Aorta (tissue), 5 donors: ENCODE measurements at regions not wholly inside any gene's neighbourhood (a gene's known extent, or its start where the extent isn't known, plus 50 kb on each side); places are given as distances from the start of the nearest gene placed in this dataset.

ENCODE experiments used
- ATAC-seq: fragments of 200-7000 bp; cut with Tn5 transposase; one replicate; pipeline ENCODE4 v1.9.1; 2022; ENCODE audit warnings: moderate library complexity; ENCODE audit not compliant: low FRiP score
- DNase-seq, 2 donors: peaks; one replicate each; pipeline ENCODE4 v3.0.0-alpha.2; 2020
- H3K27ac ChIP-seq, 2 donors: one replicate each; pipeline ENCODE4 v1.5.1; 2013; ENCODE audit warnings: low read length in 2 of 2, mild to moderate bottlenecking in 2 of 2, moderate library complexity in 2 of 2, control low read depth in 1 of 2, inconsistent platforms in 1 of 2, low read depth in 1 of 2
- H3K27me3 ChIP-seq, 2 donors: one replicate each; pipeline ENCODE4 v1.6.1; 2013; ENCODE audit warnings: control low read depth in 1 of 2, low read length in 1 of 2, mild to moderate bottlenecking in 1 of 2, moderate library complexity in 1 of 2; ENCODE audit not compliant: insufficient read depth in 2 of 2, control insufficient read depth in 1 of 2
- H3K36me3 ChIP-seq, 2 donors: one replicate each; pipeline ENCODE4 v1.6.1; 2013; ENCODE audit warnings: control low read depth in 1 of 2, low read length in 1 of 2, mild to moderate bottlenecking in 1 of 2; ENCODE audit not compliant: insufficient read depth in 2 of 2, control insufficient read depth in 1 of 2
- H3K4me1 ChIP-seq, 2 donors: one replicate each; pipeline ENCODE4 v1.6.1; 2013; ENCODE audit warnings: low read length in 2 of 2, control low read depth in 1 of 2, mild to moderate bottlenecking in 1 of 2, moderate library complexity in 1 of 2; ENCODE audit not compliant: insufficient read depth in 2 of 2, control insufficient read depth in 1 of 2
- H3K4me3 ChIP-seq, 2 donors: one replicate each; pipeline ENCODE4 v1.5.1; 2013; ENCODE audit warnings: low read length in 2 of 2, control low read depth in 1 of 2, mild to moderate bottlenecking in 1 of 2
- H3K9me3 ChIP-seq: one replicate; pipeline ENCODE4 v1.6.1; 2013; ENCODE audit warnings: mild to moderate bottlenecking, low read length; ENCODE audit not compliant: control insufficient read depth
- WGBS, 2 donors: extraction: QIAGEN DNeasy Blood & Tissue Kit; methylation state at CpG; one replicate each; pipeline ENCODE4 v1.1.7; 2013; 5-methylcytosine and 5-hydroxymethylcytosine counted together
- intact Hi-C, 2 donors: fragments of 100-400 bp; cut with DNase I; formaldehyde crosslinking; loops; one replicate each; pipeline versions ENCODE4 v1.14.2 to v1.15.0; 2022
- donor health status: healthy with polysubstance abuse.
- donor health status: Bipolar disorder and iron deficiency.
- donor health status: DM: no; HTN: no; CAD: no.
- donor health status: DM: no; HTN: no; CAD: no.
- donor health status: DM: yes; HTN: yes; CAD: no.

GRCh38 chr7:138254444-138254843 is 178.2 kb downstream of the AKR1D1 start:
- H3K27ac ChIP-seq, result no peak overlapping the region
- intact Hi-C loops, result no loop called here
- H3K4me3 ChIP-seq, result no peak overlapping the region
- no peaks in the 10 kb centered on the region for H3K36me3 ChIP-seq
- DNase-seq, result no peak
- H3K27me3 ChIP-seq, result no peaks in the 10 kb centered on the region
- ATAC-seq, result no peak
- no peaks in the 10 kb centered on the region for H3K4me1 ChIP-seq
- no peaks in the 10 kb centered on the region for H3K9me3 ChIP-seq
- 69 to 77% methylated on average over 5 of the region's 5 CpGs for WGBS, 2 donors

- ATAC-seq (no peak), DNase-seq (no peak)
These were observed 181.4 kb downstream of the AKR1D1 start for GRCh38 chr7:138257459-138258196.

GRCh38 chr7:138258197-138258559 is 181.9 kb downstream of the AKR1D1 start:
- 70 to 88% methylated on average over 3 of the region's 3 CpGs for WGBS, 2 donors
- H3K27ac ChIP-seq, result no peak overlapping the region
- H3K36me3 ChIP-seq, result no peaks in the 10 kb centered on the region
- H3K27me3 ChIP-seq, result no peaks in the 10 kb centered on the region
- H3K9me3 ChIP-seq, result peaks cover 1% of the 10 kb centered on the region
- ATAC-seq, result no peak
- no peak overlapping the region for H3K4me3 ChIP-seq
- no peaks in the 10 kb centered on the region for H3K4me1 ChIP-seq
- intact Hi-C loops, result no loop called here
- DNase-seq, result no peak

More at GRCh38 chr7:138257459-138258196, 181.4 kb downstream of the AKR1D1 start:
- peaks cover 1% of the 10 kb centered on the region for H3K9me3 ChIP-seq
- no peaks in the 10 kb centered on the region for H3K4me1 ChIP-seq
- no peaks in the 10 kb centered on the region for H3K36me3 ChIP-seq
- intact Hi-C loops, result no loop called here
- 13 to 30% methylated on average over 10 of the region's 10 CpGs for WGBS, 2 donors
- no peak overlapping the region for H3K4me3 ChIP-seq
- no peaks in the 10 kb centered on the region for H3K27me3 ChIP-seq
- no peak overlapping the region for H3K27ac ChIP-seq

- Histone ChIP-seq H3K4me1 (no peaks in the 10 kb centered on the region), H3K9me3 (peaks cover 1% of the 10 kb centered on the region), H3K27me3 (no peaks in the 10 kb centered on the region), H3K27ac (no peak overlapping the region), H3K4me3 (no peak overlapping the region), H3K36me3 (no peaks in the 10 kb centered on the region)
- no peak for DNase-seq
- WGBS, 2 donors, result 77 to 86% methylated on average over 3 of the region's 3 CpGs
- ATAC-seq, result no peak
- intact Hi-C loops, result no loop called here
These were observed 183.4 kb downstream of the AKR1D1 start for GRCh38 chr7:138259675-138260074.

- DNase-seq (no peak), ATAC-seq (no peak)
- 91 to 93% methylated on average over 6 of the region's 6 CpGs for WGBS, 2 donors
- no peaks in the 10 kb centered on the region for H3K27me3 ChIP-seq
- H3K36me3 ChIP-seq, result no peaks in the 10 kb centered on the region
- intact Hi-C loops, result no loop called here
- no peak overlapping the region for H3K27ac ChIP-seq
- no peaks in the 10 kb centered on the region for H3K4me1 ChIP-seq
- no peak overlapping the region for H3K4me3 ChIP-seq
- H3K9me3 ChIP-seq, result no peaks in the 10 kb centered on the region
These were observed 191.7 kb downstream of the AKR1D1 start for GRCh38 chr7:138267934-138268333.

- no peak for ATAC-seq
- Histone ChIP-seq H3K36me3 (no peaks in the 10 kb centered on the region), H3K9me3 (no peaks in the 10 kb centered on the region), H3K27ac (no peak overlapping the region), H3K27me3 (no peaks in the 10 kb centered on the region), H3K4me3 (no peak overlapping the region), H3K4me1 (no peaks in the 10 kb centered on the region)
- intact Hi-C loops, result no loop called here
- DNase-seq, result no peak
These were observed 183.2 kb upstream of the TRIM24 start for GRCh38 chr7:138276891-138277290.

- WGBS, 2 donors, result 67 to 72% methylated on average over 2 of the region's 2 CpGs
These were observed 181.5 kb upstream of the TRIM24 start for GRCh38 chr7:138278601-138279000.

GRCh38 chr7:138282997-138283396 is 177.1 kb upstream of the TRIM24 start:
- H3K36me3 ChIP-seq, result no peaks in the 10 kb centered on the region
- no peak overlapping the region for H3K27ac ChIP-seq
- H3K27me3 ChIP-seq, result no peaks in the 10 kb centered on the region
- H3K4me3 ChIP-seq, result no peak overlapping the region
- ATAC-seq, result no peak
- no peaks in the 10 kb centered on the region for H3K4me1 ChIP-seq
- no peaks in the 10 kb centered on the region for H3K9me3 ChIP-seq
- WGBS, 2 donors, result 3 to 14% methylated on average over 5 of the region's 5 CpGs
- no peak for DNase-seq
- intact Hi-C loops, result no loop called here

More at GRCh38 chr7:138278601-138279000, 181.5 kb upstream of the TRIM24 start:
- Histone ChIP-seq H3K9me3 (no peaks in the 10 kb centered on the region), H3K4me3 (no peak overlapping the region), H3K4me1 (no peaks in the 10 kb centered on the region), H3K36me3 (no peaks in the 10 kb centered on the region), H3K27me3 (no peaks in the 10 kb centered on the region), H3K27ac (no peak overlapping the region)
- intact Hi-C loops, result no loop called here
- no peak for ATAC-seq
- no peak for DNase-seq

GRCh38 chr7:138285129-138285528 is 174.9 kb upstream of the TRIM24 start:
- peaks cover 4% of the 10 kb centered on the region for H3K9me3 ChIP-seq
- no peaks in the 10 kb centered on the region for H3K4me1 ChIP-seq
- no peak overlapping the region for H3K27ac ChIP-seq
- no peak overlapping the region for H3K4me3 ChIP-seq
- 47 to 55% methylated on average over 1 of the region's 1 CpG for WGBS, 2 donors
- intact Hi-C loops, result no loop called here
- no peak for ATAC-seq
- no peak for DNase-seq
- no peaks in the 10 kb centered on the region for H3K36me3 ChIP-seq
- H3K27me3 ChIP-seq, result no peaks in the 10 kb centered on the region
